ENCODE measurements at regions not wholly inside any gene's neighbourhood (a gene's known extent, or its start where the extent isn't known, plus 50 kb on each side); places are given as distances from the start of the nearest gene placed in this dataset.
"Not testable (repeated sequence)": the region's sequence is repeated elsewhere in the genome, so short reads cannot be mapped to it uniquely, and the experiment has no call there.

GRCh38 chr9:34783951-34784487, 74.1 kb upstream of the CCL21 start:
- DNase-seq = no peak

- DNase-seq = no peak
Observed at GRCh38 chr9:34782372-34782771, 72.4 kb upstream of the CCL21 start.

- no peak for DNase-seq
Observed at GRCh38 chr9:34777666-34778065, 67.7 kb upstream of the CCL21 start.

- DNase-seq = no peak
Observed at GRCh38 chr9:34773955-34774354, 64.0 kb upstream of the CCL21 start.

- no peak for DNase-seq
Observed at GRCh38 chr9:34773306-34773910, 63.5 kb upstream of the CCL21 start.

GRCh38 chr9:34771007-34771406, 61.1 kb upstream of the CCL21 start:
- DNase-seq = no peak

- not testable (repeated sequence) for DNase-seq
Observed at GRCh38 chr9:34767087-34767486, 57.2 kb upstream of the CCL21 start.

GRCh38 chr9:34760196-34761040, 50.5 kb upstream of the CCL21 start:
- DNase-seq = peak in 1 of 2 experiments; percentile 3
